ENCODE measurements at regions not wholly inside any gene's neighbourhood (a gene's known extent, or its start where the extent isn't known, plus 50 kb on each side); places are given as distances from the start of the nearest gene placed in this dataset.
"Not testable (repeated sequence)": the region's sequence is repeated elsewhere in the genome, so short reads cannot be mapped to it uniquely, and the experiment has no call there.

GRCh38 chr5:126029282-126029681, 393.9 kb upstream of the GRAMD2B start:
- not testable (repeated sequence) for TF ChIP-seq CTCF (conservative IDR thresholded peaks at IDR 0.05; ENCODE audit: low read length); EZH2phosphoT487 (IDR thresholded peaks at IDR 0.05; ENCODE audit: borderline replicate concordance, low read depth, low read length)
